HPDE6-E6E7 (cell line): ENCODE measurements at regions not wholly inside any gene's neighbourhood (a gene's known extent, or its start where the extent isn't known, plus 50 kb on each side); places are given as distances from the start of the nearest gene placed in this dataset.
A peak's percentile ranks its signal among the peaks of the same experiment; 100 is the strongest.
"Not testable (repeated sequence)": the region's sequence is repeated elsewhere in the genome, so short reads cannot be mapped to it uniquely, and the experiment has no call there.

Experiments
- DNase-seq: peaks from one replicate; pipeline ENCODE4 v3.0.0; 2011; ENCODE audit warnings: missing footprints; ENCODE audit errors: extremely low spot score

GRCh38 chr2:67571785-67572718, 174.9 kb downstream of the ETAA1 start:
- DNase-seq = peak; percentile 52

DNA sequence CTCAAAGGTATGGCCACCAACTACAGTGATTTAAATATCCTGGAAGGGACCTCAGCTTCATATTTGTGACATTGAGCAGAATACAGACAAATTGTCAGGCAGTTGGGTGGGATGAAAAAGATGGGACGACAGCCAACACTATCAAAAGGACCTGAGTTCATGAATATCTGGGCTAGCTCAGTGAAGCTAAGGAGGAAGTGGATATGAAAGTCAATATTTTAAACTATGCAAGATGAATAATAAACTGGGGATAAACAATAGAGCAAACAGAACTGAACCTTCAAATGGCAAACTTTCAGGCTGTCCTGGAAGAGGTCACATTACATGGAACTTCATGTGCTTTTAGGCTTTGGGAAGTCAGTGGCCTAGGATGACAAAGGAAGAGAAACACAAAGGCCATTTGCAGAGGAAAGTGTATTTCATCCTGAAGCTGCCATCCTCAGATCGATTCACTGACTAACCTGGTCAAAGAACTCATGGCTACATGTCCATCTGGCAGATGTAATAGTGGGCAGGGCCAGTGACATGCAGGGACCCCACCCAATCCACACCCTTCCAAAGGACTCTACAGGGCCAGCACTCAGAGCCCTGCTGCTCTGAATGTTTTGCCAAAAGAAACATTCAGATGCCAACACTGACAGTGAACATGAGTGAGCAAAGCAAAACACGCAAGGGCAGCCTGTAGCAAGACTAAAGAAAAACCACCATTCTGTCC, 175.7 kb downstream of the ETAA1 start:
- no peak for DNase-seq

DNA sequence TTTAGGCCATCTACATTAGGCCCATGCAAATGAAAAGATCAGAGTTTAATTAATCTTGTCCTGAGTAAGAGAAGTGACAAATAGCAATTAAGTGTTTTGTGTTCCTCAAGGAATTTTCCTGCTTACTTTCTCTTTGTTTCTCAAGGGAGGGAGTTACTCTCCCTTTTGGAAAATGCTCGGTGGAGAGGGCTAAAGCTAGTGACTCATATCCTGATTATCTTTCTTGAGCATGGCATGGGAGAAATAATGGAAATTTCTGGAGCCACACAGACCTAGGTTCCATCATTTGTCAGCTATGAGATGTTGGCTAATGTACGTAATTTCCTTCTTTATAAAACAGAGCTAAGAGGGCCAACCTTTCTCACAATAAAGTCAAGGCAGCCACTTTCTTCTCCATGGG, 177.1 kb downstream of the ETAA1 start:
- no peak for DNase-seq

- no peak for DNase-seq
Observed at GRCh38 chr2:67576226-67576625, 179.1 kb downstream of the ETAA1 start.

- no peak for DNase-seq
Observed at GRCh38 chr2:67576991-67577390, 179.9 kb downstream of the ETAA1 start.

GRCh38 chr2:67579216-67579615, 182.1 kb downstream of the ETAA1 start:
- DNase-seq = no peak

GRCh38 chr2:67579806-67580205, 182.7 kb downstream of the ETAA1 start:
- DNase-seq = no peak

DNA sequence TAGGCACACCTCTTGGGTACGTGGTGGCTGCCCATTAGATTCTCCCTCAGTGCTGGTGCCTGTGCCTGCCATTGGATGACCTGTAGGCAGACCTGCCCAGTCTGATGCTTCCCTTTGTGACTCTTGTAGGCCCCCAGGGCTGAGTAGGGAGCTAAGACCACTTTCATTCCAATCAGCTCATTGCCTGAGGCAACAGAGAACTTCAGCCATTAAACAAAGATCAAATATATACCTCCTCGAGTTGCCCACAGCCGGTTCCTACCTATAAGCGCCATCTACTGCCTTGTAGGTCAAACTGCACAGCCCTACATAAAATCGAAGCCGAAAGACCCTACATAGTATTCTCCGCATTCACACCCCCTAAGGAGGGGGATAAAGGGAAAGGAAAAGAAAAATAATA, 184.6 kb downstream of the ETAA1 start:
- no peak for DNase-seq

- no peak for DNase-seq
Observed at GRCh38 chr2:67583185-67583584, 186.1 kb downstream of the ETAA1 start.

DNA sequence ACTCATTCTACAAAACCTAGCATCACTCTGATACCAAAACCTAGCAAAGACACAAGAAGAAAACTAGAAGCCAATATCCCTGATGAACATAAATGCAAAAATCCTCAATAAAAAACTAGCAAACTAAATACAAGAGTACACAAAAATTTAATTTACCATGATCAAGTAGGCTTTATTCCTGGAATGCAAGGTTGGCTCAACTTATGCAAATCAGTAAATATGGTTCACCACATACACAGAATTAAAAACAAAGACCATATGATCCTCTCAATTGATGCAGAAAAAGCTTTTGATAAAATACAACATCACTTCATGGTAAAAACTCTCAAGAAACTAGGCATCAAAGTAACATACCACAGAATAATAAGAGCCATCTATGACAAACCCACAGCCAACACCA, 188.3 kb downstream of the ETAA1 start:
- DNase-seq = no peak

DNA sequence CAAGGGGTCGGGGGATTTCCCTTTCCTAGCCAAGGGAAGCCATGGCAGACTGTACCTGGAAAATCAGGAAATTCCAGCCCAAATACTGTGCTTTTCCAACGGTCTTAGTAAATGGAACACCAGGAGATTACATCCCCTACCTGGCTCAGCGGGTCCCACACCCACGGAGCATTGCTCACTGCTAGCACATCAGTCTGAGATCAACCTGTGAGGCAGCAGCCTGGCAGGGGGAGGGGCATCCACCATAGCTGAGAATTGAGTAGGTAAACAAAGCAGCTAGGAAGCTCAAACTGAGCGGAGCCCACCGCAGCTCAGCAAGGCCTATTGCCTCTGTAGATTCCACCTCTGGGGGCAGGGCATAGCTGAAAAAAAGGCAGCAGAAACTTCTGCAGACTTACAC, 192.0 kb downstream of the ETAA1 start:
- DNase-seq = not testable (repeated sequence)

- not testable (repeated sequence) for DNase-seq
Observed at GRCh38 chr2:67594522-67594921, 197.4 kb downstream of the ETAA1 start.

DNA sequence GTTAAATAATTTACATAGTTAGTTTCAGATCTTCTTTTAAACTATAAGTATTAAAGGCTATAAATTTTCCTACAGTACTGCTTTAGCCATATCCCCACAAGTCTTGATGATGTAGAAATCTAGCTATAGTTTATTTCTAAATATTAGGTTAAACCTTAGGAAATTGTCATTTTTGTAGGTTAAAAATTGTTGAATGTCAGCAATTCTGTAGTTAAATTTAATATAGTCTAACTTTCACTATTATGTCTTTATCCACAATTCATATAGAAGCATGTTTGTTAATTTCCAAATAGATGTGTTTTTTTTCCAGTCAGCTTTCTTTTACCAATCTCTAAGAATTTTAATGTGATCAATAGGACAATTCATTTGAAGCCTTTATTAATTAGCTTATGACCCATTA, 199.7 kb downstream of the ETAA1 start:
- DNase-seq = no peak

DNA sequence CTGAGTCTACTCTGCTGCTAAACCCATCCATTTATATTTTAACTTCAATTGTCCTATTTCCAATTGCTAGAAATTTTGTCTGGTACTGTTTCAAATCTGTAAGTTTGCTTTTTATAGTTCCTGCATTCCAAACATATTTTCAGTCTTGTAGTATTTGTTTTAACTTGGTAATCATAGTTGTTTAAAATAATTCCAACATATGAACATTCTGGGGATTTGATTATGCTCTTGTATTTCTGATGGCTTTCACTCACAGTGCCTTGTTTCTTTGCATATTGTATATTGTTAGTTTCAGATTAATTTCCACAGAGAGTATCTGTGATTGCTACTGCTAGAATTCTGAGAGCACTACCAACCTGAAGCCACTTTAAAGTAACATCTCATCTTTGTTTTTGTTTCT, 202.4 kb downstream of the ETAA1 start:
- no peak for DNase-seq

DNA sequence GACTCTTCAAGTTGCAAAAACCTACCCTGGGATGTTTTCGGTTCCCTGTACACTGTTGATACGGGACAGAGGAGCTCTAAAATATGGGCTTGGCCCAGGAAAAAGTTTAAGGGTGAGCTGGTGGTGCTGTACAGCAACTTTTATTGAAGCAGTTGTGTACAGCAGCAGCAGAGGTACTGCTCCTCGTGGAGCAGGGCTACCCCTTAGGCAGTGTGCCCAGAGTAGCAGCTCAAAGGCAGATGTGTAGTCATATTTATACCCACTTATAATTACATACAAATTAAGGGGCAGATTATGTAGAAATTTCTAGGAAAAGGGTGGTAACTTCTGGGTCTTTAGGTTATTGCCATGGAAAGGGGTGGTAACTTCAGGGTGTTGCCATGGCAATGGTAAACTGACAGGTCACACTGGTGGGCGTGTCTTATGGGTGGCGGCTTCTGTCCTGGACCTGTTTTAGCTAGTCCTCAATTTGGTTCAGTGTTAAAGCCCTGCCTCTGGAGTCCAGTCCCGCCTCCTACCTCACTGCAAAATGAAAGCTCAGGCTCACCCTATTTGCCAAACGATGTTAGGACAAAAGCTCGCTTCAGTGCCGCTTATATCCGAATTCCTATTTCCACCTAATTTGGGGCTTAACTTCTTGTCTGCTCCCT, 203.2 kb downstream of the ETAA1 start:
- no peak for DNase-seq

DNA sequence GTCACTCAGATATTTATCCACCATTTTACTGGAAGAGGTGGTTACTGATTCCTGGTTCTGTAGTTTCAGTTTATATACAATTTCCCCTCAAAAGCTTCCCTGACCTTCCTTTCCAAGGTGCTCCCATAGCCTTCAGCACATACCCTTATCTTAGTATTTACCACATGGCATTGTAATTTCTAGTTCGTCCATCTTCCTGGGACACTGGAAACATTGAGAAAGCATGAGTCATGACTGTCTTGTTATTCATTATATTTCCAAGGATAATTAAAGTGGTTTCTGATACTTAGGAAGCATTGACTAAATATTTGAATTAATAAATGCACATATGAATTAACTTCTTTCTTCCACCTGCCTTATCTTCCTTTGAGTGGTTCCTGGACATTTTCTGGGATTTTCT, 203.8 kb downstream of the ETAA1 start:
- DNase-seq = no peak

- DNase-seq = no peak
Observed at GRCh38 chr2:67604360-67604759, 207.2 kb downstream of the ETAA1 start.

DNA sequence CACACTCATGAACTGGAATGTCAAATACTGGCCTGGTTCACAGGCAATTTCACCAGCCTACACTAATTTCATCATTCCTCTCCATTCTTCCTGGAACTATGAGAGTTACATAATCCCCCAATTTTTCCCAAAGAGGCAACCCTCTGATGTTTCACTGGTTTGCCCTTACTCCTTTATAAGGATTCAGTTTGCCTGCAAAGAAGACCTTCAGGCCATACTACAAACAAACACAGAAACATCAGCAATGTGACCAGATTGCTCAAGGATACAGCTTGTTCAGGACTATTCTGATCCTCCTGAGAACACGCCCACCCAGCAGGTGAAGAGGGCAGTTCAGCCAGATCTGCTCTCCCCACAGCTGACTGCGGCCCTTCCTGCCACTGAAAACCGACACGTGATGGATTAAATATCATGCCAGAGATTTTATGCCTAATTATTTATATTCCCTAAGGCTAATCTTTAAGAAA, 215.5 kb downstream of the ETAA1 start:
- DNase-seq = no peak

DNA sequence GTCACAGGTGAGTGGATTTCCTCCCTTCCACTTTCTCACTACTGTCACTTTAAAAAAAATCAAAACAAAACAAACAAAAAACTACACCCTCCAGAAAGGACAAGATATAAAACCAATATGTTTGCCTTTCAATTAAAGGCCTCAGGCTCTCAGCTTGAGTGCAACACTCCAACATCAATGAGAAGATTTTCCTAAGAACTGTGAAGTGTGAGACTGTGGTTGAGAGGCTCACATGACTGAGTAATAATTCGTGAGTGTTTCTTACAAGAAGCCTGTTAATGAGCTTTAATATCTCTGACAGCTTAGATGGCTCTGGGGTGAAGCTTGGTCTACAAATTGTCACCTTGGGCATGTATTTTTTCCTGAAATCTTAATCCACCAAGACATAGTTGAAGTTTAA, 216.1 kb downstream of the ETAA1 start:
- DNase-seq = no peak

- no peak for DNase-seq
Observed at GRCh38 chr2:67614454-67614853, 217.3 kb downstream of the ETAA1 start.

- DNase-seq = no peak
Observed at GRCh38 chr2:67616749-67617148, 219.6 kb downstream of the ETAA1 start.

- DNase-seq = no peak
Observed at GRCh38 chr2:67619204-67619603, 222.1 kb downstream of the ETAA1 start.
